DOHH2 (cell line): ENCODE measurements at regions not wholly inside any gene's neighbourhood (a gene's known extent, or its start where the extent isn't known, plus 50 kb on each side); places are given as distances from the start of the nearest gene placed in this dataset.

Experiments used
- CTCF ChIP-seq: fragments of 200-600 bp; sonication (generic); IDR thresholded peaks from one replicate; pipeline ENCODE4 v1.5.1; 2014; ENCODE audit warnings: antibody characterized with exemption, mild to moderate bottlenecking, low read depth, low read length; ENCODE audit not compliant: poor library complexity, severe bottlenecking
- EZH2phosphoT487 ChIP-seq: fragments of 200-600 bp; sonication (generic); IDR thresholded peaks from 2 replicates; pipeline ENCODE4 v1.6.1; 2017; ENCODE audit warnings: borderline replicate concordance, mild to moderate bottlenecking, antibody characterized with exemption, low read length, moderate library complexity, mixed read lengths

DNA sequence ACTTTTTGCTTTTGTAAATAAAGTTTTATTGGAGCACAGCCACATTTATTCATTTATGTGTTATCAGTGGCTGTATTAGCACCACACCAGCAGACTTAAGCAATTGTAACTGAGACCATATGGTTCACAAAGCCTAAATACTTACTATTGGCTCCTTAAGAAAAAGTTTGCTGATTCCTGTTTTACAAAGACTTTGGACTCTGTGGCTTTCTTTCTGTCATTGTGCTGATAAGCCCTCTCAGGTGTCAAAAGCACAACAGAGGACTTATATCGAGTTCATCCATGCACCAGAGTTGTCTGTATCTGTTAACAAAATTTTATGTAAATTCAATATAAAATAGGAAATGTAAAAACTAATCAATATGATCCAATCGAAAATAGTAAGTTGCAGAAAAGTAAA lies 55.6 kb upstream of the PCSK5 start:
- TF ChIP-seq CTCF (no peak), EZH2phosphoT487 (no peak)
